GM18868 (cell line): ENCODE measurements at regions not wholly inside any gene's neighbourhood (a gene's known extent, or its start where the extent isn't known, plus 50 kb on each side); places are given as distances from the start of the nearest gene placed in this dataset.

ENCODE experiments used
- ATAC-seq: cut with Tn5 transposase; IDR thresholded peaks from one replicate; pipeline ENCODE4 v1.9.1; 2021; ENCODE audit warnings: mild to moderate bottlenecking, moderate library complexity; ENCODE audit not compliant: unreplicated experiment

GRCh38 chr2:8527676-8528075 is 154.2 kb upstream of the ID2 start:
- no peak for ATAC-seq

DNA sequence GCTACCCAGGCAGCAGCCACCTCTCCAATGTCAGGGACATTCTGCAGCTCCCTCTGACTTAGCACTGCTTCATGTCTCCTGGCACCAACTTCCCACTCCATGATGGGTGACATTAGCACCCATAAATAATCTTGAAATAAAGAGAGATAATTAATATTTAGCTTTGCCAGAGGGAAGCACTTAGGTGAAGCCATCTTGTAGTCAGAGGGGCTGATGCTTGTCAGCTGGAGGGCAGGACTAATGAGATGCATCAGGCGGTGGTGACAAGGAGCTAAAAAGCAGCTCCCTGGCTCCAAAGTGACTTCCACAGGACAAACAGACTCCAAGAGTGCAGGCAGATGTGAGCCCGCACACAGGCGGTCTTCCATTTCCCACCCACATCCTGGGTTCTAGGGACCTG is 153.0 kb upstream of the ID2 start:
- no peak for ATAC-seq

DNA sequence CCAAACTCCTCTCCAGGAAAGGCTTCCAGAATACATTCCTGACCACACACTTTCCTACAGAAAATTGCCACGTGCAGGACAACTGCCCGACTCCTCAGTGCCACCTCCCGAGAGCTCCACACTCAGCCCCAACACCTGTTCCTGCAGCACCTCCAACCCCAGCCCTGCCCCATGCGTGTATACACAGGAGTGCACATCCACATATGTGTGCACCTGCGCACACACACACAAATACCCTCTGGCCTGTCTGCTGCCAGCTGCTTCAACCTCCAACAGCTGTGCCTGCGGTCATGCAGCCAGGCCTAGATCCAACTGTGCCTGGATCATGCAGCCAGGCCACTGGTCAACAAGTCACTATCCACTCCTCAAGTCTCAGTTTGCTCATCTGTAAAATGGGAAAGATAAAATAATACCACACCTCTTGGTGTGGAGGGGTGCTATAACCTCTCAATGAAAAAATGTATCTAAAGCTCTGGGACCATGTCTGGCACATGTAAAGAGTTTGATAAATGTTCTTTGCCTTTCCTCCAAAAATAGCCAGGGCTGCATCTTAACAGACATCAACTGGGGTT is 152.1 kb upstream of the ID2 start:
- ATAC-seq, result no peak

GRCh38 chr2:8531481-8531880 is 150.4 kb upstream of the ID2 start:
- no peak for ATAC-seq

DNA sequence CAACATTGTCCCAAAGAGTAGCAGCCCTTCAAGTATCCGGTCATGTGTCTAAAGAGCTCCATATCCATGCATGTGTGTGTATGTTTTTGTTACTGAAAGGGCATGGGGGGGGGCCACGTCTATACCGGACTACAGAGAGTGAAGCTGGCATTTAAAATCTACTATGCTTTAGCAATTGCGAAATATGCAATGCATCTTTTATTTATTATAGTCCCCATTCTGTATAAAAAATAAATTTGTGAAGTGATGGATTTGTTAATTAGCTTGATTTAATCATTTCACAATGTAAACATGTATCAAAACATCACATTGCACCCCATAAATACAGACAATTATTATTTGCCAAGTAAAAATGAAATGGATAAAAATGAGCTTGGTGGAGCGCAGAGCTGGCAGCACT is 149.4 kb upstream of the ID2 start:
- no peak for ATAC-seq

GRCh38 chr2:8533923-8534322 is 147.9 kb upstream of the ID2 start:
- no peak for ATAC-seq

DNA sequence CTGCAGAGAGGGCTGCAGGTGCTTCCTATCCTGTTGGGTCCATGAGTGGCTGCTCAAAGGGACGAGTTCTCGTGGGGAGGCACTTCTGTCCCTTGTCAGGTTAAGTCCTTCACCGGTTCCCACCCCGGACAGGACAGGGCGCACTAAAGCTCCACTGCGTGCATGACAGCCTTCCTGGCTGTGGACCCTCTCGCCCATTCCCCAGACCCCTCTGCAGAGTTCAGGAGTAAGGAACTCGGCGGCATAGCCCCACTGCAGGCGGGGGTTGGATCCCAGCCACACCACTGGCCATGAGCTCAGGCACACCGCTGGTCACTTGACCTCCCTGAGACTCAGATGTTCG is 147.5 kb upstream of the ID2 start:
- ATAC-seq, result no peak

DNA sequence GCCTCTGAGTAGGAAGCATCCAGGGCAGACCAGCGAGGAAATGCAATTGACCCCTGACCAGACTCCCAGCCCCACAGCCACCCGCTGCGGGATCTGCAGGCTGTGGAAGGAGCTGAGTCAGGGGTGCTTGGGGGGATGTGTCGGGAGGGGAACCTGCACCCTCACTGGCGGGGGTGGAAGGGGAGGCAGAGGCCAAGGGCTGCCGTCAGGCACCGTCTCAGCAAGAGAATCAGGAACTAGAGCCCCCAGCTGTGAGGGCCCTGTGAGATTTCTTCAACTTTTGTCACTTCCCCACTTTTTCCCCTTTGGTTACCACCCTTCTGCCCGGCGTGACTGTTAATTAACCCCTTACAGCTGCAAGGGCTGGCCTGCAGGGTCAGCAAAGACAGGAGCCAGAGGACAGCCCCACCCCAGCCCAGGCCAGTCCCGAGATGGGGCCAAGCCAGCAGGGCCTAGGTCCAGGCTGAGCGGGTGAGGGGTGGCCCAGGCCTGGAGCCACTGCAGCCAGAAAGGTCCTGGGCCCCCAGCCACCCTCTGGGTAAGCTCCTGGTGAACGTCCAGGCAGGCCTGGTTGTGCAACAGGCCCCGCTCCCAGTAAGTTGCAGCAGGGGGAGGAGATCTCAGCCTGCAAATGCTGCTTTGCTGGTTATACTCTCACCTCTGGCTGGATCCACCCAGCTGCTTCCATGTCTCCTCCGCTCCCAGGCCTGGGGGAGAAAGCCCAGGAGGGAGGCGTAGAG is 147.0 kb upstream of the ID2 start:
- ATAC-seq, result no peak

GRCh38 chr2:8535469-8535795 is 146.4 kb upstream of the ID2 start:
- ATAC-seq, result peak; percentile 32

DNA sequence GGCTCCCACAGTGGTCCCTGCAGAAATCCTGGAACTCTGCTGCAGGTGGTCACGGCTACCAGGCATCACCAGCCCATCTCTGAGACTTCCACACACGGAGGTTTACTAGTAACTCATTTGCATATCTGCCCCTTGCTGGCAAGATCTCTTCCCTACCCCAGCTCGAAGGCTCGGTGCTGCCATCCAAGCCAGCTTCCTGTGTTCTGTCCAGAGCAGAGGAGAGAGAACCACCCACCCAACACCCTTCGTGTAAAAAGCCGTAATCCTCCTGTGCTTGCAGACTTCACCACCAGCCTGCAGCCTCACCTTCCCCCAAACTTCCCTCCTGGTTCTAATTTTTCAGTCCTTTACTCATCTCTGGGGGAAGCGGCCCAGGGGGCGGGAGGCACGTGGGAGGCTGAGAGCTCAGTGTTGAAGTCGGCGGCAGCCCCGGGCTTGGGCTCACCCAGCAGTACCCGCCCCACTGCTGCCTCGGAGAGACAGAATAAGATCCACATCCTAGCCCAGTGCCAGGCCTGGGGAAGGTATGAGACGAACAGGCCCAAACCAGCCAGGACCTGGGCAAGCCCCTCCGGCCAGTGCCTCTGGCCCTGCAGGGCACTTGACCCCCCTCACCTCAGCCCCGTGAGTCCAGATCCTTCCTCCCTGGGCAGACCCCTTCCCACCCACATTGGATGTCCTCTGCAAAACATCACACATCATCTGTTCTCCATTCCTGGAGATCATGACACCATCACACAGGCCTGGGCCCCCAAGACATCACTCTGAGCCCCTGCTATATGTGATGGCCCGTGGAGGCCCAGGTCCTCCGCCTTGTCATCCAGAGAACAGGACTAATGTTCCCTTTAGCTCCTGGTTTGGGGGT is 145.8 kb upstream of the ID2 start:
- peak; percentile 34 for ATAC-seq

GRCh38 chr2:8536686-8537561 is 144.9 kb upstream of the ID2 start:
- no peak for ATAC-seq

DNA sequence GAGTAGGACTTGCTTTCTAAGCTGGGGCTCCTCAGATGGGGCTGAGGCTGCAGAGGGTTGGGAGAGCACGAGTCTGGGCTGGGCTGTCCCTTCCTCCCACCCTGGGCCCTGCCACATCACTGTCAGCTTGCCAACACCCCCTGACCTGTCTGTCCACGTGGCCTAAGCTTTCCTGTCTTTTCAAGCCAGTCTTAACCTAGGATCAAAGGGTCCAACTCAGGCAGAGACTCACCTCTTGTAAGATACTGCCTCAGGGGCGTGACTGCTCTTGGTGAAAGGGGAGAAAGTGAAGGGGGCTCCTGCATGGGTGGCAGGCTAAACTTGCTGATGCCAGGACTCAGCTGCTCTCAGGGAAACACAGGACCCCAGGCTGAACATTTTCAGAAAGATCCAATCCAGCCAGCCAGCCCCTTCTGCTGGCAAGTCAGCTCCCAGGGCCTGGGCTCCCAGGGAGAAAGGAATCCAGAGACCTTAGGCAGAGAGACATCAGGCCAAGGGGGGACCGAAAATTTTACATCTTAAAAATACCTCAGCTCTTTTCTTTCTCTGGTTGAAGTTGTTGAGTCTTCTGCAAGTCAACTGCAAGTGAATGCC is 144.2 kb upstream of the ID2 start:
- no peak for ATAC-seq

DNA sequence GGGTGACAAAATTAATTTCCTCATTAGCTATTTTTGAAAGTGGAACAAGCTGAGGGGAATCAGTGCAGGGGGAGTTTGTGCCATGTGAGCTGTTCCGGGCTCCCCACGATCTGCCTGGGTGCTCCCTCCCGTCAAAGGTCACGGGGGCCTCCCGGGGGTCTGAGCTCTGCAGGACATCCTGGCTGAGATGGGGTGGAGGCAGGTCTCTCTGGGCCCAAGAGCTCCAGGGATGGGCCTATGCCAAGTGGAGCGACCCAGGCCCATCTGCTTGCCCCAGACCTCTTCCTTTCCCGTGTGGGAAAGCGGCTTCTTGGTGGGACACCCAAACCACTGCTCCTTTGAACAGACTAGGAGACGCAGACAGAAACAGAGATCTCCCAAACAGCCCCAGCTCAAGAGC is 143.3 kb upstream of the ID2 start:
- ATAC-seq, result no peak

GRCh38 chr2:8538931-8539621 is 142.8 kb upstream of the ID2 start:
- no peak for ATAC-seq

DNA sequence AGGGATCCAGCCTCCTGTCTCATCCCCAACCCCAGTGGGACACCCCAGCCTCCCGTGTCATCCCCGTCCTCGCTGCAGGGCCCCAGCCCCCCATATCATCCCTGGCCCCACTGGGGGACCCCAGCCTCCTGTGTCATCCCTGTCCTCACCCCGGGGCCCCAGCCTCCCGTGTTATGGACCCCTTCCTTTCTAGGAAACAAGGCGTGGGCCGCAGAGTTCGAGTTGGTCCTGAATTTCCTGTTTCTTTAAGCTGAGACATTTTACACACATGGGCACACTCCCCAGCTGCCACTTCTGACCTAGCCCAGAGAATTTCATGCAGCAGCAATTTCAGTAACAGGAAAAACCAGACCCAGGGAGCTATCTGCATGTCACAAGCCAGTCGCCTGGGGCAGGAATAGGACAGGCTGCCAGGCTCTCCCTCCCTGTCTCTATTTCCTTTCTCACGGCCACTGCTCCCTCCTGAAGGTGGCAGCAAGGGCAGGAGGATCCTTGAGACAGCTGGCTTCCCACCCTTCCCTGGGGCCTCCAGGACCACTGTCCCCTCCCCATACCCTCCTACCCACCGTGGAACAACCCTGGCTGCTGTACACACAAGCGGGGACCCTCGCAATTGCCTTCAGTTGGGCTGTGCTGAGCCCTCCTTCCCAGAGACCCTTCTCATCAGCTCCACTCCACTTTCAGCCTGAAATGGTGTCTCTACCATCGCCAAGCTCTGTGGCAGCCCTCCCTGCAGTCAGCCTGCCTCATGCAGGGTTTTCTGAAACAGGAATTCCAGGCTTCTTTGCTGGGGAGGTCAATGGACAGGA is 141.9 kb upstream of the ID2 start:
- ATAC-seq, result no peak

- ATAC-seq, result no peak
These were observed 141.3 kb upstream of the ID2 start for GRCh38 chr2:8540552-8541055.

DNA sequence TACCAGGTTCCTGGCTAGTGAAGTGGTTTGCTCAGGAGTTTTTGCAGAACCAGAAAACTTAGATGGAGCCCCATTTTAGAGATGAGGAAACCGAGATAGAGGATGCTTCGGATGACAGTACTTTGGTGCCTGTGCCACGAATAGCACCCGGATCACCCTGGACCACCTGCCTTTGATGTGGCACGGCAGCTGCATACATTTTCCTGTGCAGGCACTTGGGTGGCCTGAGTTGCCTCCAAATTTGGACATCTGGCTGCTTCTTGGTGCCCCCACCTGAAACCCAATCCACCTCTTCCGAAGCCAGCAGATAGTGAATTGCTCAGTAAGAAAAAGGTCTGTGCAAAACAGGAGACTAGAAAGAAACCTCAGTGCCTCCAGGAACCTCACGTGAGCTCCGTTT is 140.6 kb upstream of the ID2 start:
- no peak for ATAC-seq

GRCh38 chr2:8541636-8542035 is 140.2 kb upstream of the ID2 start:
- no peak for ATAC-seq

DNA sequence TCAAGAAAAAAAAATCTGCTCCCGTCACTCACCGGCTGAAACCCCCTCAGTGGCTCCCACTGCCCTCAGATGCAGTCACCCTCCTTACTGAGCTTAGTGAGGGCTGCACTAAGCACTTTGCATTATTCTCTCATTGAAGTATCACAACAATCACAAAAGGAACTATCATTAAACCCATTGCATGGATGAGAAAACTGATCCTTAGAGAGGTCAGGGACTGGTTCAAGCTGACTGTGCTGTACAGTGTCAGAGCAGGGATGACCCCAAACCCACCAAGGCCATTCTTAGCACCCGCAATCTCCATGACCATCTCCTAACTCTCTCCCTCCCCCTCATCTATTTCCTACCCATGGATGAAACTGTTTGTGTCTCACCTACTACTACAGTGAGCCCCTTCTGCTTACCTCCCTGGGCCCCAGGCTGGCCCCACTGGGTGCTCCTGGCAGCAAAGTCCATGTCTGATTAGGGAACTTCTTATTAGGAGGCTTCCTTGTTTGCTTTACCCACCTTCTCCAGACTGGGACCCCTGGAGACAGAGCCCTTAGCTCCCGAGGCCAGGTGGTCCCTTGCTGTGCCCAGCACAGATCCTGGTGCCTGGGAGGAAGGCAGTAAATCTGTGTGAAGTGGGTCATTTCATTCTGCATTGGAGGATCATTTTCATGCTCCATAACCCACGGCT is 139.3 kb upstream of the ID2 start:
- no peak for ATAC-seq
